GM12873 (cell line): ENCODE measurements at regions not wholly inside any gene's neighbourhood (a gene's known extent, or its start where the extent isn't known, plus 50 kb on each side); places are given as distances from the start of the nearest gene placed in this dataset.

Experiments used
- TF ChIP-seq, protein P1 (sequence below): IDR thresholded peaks from 2 replicates; pipeline ENCODE4 v1.5.1; 2012; ENCODE audit warnings: low read depth, mild to moderate bottlenecking, moderate library complexity, low read length, control low read depth; ENCODE audit not compliant: insufficient read depth; ENCODE audit errors: missing control alignments

DNA sequence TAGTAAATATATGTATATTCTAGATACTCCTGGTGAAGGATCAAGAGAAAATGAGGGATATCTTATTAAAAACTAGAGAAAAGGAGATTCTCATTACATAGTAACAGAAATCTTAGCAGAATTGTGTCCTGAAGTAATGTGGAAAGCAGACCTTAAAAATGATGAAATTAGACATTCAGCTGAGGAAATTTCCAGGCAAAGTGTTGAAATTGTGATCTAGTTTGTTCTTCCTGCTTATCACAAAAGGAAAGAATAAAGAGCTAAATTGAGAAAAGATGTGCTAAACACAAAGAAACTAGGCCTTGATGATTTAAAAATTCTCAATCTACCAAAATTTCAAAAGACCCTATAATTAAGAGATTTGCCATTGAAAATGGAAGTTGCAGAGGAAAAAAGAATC lies 362.6 kb upstream of the PLSCR5 start:
- TF ChIP-seq, protein P1, sequence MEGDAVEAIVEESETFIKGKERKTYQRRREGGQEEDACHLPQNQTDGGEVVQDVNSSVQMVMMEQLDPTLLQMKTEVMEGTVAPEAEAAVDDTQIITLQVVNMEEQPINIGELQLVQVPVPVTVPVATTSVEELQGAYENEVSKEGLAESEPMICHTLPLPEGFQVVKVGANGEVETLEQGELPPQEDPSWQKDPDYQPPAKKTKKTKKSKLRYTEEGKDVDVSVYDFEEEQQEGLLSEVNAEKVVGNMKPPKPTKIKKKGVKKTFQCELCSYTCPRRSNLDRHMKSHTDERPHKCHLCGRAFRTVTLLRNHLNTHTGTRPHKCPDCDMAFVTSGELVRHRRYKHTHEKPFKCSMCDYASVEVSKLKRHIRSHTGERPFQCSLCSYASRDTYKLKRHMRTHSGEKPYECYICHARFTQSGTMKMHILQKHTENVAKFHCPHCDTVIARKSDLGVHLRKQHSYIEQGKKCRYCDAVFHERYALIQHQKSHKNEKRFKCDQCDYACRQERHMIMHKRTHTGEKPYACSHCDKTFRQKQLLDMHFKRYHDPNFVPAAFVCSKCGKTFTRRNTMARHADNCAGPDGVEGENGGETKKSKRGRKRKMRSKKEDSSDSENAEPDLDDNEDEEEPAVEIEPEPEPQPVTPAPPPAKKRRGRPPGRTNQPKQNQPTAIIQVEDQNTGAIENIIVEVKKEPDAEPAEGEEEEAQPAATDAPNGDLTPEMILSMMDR: no peak

DNA sequence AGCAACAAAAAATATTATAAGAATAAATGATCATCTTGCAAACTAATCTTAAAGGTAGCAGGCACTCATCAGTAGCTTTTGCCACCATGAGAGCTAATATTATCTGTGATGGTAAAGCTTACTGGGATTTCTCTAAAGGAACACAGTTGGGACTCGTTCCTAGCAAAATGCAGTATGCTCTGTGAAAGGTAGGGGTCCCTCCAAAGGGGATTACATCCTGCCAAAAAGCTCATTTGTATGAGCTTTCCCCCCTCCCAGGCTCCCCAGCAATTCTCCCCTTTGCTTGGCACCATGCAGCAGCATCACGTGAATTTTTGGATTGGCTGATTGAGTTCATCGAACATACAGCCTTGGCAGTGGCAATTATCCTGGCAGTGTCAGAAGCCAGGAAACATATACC lies 361.0 kb upstream of the PLSCR5 start:
- TF ChIP-seq, protein P1: no peak

DNA sequence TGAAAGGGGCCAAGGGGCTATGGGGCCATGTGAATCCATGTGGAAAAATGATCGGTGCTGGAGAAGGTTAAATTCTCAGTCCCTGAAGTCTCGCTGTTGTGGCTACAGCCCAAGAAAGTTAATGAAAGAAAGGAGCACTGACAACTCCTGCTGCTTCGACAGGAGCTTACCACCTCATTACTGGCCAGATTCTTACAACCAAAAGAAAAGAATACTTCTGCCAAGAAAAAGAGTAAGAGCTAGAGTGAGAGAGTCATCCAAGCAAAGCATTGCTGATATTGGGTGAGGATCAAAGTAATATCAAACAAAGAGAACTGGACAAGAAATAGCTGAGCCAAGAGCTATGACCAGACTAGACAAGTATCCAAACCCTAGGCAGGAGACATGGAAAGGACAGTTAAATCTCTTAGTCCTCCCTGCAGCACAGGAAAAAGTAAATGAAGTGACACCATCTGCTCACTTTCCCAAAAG lies 348.4 kb upstream of the PLSCR5 start:
- TF ChIP-seq, protein P1: no peak

DNA sequence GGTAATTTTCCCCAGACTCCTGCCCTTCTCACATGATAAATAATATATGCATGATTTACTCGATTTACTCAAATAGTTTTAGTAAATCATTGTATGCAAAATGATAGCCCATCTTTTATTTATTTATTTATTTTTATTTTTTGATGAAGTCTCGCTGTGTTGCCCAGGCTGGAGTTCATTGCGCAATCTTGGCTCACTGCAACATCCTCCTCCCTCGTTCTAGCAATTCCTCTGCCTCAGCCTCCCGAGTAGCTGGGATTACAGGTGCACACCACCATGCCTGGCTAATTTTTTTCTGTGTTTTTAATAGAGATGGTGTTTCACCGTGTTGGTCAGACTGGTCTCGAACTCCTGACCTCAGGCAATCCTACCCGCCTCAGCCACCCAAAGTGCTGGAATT lies 343.8 kb upstream of the PLSCR5 start:
- TF ChIP-seq, protein P1: no peak

DNA sequence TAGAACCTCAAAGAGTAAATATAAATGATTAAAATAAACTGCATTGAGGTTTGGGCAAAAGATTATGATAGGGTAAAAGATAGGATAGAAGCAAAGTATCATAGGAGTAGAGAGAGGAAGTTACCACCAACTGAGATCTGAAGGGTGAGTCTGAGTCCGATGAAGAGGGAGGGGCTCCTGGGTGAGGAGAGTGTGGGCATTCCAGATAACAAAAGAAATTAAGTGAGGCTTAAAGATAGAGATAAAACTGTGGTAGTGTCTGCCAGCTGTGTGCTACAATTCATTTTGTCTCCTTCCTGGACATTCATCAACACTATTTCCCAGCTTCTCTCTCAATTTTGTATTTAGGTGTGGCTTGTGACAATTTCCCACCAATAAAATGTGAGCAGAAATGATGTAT lies 343.0 kb upstream of the PLSCR5 start:
- TF ChIP-seq, protein P1: no peak

DNA sequence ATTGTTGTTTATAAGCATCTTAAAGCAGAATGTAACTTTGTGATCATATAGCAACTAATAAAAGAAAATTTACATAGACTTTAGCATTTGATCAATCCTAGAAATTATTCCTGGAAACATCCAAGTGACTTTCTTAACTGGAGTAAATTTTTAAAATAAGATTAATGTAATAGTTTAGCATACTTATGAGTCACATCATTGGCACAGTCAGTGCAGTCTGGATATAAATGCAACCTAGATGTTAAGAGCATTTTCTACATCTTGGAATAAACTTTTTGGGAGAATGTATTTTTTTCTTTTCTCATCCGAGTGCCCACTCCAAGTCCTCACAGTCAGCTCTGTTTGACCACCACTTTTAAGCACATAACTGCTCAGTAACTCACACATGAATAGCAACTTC lies 324.6 kb upstream of the PLSCR5 start:
- TF ChIP-seq, protein P1: no peak

DNA sequence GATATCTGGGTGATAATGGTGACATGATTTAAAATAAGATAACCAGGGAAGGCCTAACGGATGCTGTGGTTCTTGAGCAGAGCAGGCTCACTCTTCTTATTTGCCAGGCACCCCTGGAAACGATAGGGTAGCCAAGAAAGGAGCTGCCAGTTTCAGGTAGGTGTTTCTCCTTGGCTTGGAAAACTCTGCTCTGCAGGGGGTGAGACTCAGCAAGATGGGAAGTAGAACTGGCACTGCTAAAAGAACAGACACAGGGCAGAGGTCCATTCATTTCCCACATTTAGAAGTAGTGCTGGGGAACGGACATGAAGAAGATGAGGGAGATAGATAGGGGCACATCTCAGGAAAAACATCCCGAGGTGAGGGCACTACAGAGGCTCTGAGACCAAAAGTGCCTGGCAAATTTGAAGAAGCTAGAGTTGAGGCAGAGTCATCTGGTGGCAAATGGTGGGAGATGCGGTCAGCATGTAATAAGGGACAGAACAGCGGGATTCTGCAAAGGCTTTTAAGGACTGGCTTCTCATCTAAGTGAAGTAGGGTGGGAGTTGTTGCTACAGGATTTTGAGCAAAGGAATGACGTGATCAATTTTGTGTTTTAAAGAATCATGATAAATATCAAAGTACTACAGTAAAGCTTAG lies 323.4 kb upstream of the PLSCR5 start:
- TF ChIP-seq, protein P1: no peak
